GM19455 (cell line): ENCODE measurements at regions not wholly inside any gene's neighbourhood (a gene's known extent, or its start where the extent isn't known, plus 50 kb on each side); places are given as distances from the start of the nearest gene placed in this dataset.
"Not testable (repeated sequence)": the region's sequence is repeated elsewhere in the genome, so short reads cannot be mapped to it uniquely, and the experiment has no call there.

Experiments used
- ATAC-seq: cut with Tn5 transposase; IDR thresholded peaks from one replicate; pipeline ENCODE4 v1.9.1; 2021; ENCODE audit not compliant: unreplicated experiment

DNA sequence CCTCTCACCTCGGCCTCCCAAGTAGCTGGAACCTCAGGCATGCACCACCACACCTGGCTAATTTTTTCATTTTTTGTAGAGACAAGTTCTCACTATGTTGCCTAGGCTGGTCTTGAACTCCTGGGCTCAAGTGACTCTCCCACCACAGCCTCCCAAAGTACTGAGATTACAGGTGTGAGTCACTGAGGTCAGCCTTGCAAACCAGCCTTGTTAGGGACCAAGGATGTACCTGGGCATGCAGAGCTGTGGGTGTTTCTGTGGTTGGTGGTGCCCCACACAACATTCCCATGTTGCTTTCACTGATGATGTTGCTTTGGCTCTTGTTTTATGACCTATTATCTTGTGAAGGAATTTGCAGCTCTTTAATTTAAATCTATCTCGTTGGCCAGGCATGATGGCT lies 54.8 kb downstream of the OTUD1 start:
- no peak for ATAC-seq

- no peak for ATAC-seq
These were observed 57.9 kb downstream of the OTUD1 start for GRCh38 chr10:23496727-23497126.

DNA sequence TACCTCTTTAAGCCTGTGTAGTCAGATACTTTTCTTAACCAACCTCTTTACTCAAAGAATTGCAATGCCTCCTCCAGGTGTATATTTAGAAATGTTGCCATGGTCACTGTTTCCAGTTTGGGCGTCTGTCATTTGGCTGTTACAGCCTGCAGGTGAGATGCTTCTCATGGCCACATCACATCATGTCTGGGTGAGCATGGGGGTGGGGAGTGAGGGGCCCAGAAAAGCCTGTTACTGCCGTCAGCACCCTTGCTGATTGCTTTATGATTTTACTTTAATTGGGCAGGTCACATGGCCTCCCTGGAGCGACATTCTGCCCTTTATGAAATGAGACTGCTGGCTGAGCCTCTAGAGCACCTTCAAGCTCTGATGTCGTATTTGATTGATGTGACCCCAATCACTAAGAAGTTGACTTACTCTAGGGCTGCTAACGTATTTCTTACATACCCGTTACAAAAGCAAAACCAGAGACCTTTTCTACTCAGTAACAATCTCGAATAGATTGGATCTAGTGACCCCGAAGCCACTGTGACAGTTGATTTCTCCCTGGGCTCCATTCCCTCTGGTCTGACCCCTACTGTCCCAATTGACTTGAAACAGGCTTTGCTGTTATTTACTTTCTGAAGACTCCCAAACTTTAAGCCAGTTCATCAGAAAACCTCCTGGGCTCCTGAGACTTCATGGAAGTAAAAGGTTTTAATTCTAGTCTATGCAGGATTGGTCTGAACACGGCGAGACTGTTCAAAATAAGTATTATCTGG lies 60.7 kb downstream of the OTUD1 start:
- ATAC-seq = no peak

DNA sequence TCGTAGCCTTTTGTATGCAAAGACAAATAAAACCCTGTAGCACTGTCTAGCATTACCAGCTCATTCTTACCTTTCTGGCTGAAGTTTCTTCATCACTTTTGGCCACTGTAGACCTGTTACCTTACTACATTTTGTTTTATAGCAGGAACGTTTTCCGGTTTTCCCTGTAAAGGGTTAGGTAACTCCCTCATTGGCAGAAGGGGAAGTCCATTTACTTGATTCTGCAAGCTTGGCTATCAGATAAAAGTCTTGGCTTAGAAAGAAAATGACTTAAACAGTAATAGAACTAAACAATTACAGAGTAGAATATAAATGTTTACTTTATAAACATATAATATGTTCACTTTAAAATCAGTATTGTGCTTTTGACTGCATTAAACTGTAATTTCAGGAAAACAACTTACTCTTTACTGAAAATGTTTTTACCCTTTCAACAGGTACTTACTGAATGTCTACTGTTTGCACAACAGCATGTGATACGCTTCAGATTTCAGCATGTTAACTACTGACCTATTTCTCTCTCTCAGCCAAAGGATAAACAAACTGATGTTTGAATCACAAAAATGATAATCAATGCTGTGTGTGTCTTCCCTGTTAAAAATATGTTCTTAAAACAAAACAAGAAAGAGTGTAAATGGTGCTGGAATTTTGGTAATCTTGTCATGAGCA lies 67.1 kb downstream of the OTUD1 start:
- no peak for ATAC-seq

DNA sequence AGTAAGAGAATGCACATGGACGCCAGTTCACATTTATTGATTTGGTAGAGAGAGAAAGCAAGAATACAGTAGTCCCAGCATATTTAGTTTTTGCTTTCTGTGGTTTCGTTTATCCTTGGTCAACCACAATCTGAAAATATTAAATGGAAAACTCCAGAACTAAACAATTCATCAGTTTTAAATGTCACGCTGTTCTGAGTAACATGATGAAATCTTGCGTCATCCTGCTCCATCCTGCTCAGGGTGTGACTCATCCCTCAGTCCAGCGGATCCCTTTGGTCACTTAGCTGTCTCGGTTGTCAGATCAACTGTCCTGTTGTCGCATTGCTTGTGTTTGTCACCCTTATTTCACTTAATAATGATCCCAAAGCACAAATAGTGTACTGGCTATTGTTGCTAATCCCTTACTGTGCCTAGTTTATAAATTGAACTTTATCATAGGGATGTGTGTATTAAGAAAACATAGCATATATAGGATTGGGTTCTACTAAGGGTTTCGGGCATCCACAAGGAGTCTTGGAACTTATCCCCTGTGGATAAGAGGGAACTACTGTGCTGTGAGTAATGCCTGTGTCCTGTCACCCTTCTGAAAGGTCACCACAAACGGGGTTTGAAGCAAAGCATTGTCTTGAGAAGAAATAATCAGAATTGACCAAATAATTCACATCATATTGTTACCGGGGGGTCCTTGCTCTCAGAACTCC lies 73.6 kb downstream of the OTUD1 start:
- no peak for ATAC-seq

DNA sequence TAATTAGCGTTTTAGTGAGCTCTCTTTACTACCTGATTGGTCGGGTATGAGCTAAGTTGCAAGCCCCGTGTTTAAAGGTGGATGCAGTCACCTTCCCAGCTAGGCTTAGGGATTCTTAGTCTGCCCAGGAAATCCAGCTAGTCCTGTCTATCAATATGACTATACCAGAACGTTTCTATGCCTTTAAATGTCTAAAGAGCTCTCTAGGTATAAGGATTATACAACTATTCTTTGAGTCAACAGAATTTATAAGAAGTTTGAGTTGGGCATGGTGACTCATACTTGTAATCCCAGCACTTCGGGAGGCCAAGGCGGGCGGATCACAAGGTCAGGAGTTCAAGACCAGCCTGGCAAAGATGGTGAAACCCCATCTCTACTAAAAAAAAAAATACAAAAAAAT lies 74.7 kb downstream of the OTUD1 start:
- not testable (repeated sequence) for ATAC-seq

DNA sequence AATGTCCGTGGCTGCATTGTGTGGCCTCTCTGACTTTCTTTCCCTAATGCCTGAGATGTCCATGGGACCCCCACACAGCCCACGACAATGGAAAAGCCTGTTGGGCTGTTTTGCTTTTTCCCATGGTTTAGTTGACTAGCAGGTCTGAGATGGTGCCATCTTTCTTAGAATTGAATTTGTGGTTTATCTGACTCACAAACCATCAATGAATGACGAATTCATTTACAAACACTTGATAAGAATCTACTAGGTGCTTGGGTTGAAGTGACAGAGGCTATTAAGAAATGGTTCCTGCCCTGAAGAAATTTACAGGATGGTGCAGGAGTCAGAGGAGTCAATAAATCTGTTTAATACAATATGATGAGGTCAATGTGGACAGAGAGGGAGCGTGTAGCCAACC lies 75.4 kb downstream of the OTUD1 start:
- ATAC-seq = no peak

- no peak for ATAC-seq
These were observed 77.7 kb downstream of the OTUD1 start for GRCh38 chr10:23516530-23516929.

DNA sequence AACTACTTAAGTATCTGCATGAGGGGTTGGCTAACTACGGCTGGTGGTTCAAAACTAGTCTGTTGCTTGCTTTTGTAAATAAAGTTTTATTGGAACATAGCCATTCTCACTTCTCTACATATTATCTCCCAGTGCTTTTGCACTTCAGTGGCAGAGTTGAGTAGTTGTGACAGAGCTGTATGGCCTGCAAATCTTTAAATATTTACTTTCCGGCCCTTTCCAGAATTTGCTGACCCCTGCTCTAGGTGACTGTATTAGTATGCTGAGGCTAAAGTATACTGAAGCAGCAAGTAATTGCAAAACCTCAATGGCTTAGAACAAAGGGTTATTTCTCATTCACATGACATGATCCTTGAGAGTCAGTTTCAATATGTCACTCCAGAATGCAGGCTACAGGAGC lies 78.3 kb downstream of the OTUD1 start:
- no peak for ATAC-seq

DNA sequence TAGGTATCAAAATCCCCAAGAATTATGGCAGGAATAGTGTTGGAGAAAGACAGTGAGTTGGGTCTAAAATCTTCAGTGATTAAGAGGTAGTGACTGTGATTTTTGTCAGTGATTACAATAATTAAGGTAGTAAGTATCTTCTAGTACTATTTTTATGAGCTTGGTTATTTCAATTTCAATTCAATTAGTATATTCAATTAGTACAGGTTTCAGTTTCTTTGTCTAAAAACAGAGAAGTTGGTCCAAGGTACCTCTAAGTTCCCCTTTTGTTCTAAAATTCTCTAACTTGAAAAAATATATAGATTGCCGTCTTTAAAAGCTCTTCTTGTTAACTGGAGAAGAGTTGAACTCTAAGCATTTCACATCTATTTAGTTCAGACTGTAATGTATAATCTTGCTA lies 82.9 kb downstream of the OTUD1 start:
- ATAC-seq = no peak

DNA sequence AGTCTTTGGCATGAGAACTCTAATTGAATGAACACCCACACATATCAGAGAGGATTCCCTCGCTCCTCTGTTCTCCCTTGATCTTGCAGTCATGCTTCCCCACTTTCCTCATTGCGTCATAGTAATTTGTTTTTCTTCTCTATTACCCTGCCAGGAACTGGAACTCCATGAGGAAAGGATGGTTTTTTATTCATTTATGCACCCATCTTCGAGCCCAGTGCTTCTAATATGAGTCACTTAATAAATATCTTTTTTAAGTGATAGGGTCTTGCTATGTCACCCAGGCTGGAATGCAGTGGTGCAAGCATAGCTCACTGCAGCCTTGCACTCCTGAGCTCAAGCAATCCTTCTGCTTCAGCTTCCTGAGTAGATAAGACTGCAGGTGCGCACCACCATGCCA lies 83.5 kb downstream of the OTUD1 start:
- ATAC-seq = no peak

- ATAC-seq = no peak
These were observed 84.4 kb downstream of the OTUD1 start for GRCh38 chr10:23523251-23523650.

DNA sequence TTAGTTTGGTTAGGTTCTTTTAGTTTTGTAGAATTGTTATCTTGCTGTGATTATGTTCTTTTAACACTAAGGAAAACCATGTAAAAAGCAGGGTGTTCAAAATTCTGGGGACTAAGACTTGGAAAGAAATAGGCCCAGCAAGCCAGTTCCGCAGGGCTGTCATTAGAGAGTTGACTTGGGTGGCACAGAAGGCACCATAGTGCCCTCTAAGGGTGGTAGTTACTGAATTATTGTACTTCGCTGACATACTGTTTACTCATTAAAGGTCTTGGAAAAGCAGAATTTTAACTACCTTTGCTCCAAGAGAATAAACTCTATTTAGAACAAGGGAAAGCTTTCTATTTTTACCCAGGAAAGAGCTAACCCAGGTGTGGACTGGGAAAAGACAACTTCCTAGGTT lies 86.5 kb downstream of the OTUD1 start:
- no peak for ATAC-seq

DNA sequence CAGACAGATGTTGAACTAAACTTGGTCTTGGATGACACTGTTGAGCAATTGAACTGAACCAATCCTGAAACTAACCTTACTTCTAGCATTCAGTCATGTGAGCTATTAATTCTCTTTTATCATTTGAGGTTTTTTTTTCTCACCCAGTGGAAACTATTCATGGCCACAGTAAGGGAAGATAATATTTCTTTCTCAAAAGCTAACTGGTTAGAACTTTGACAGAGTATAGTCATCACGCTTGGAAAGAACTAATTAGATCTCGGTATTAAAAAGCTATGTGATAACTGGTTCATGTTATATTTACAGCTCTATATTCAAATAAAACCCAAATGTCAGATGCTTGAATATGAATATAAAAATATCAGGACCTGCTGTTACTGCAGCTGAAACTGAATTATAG lies 89.5 kb downstream of the OTUD1 start:
- ATAC-seq = no peak

GRCh38 chr10:23529625-23530024 lies 90.8 kb downstream of the OTUD1 start:
- ATAC-seq = no peak

- ATAC-seq = no peak
These were observed 91.2 kb downstream of the OTUD1 start for GRCh38 chr10:23530079-23530478.

- ATAC-seq = no peak
These were observed 94.3 kb downstream of the OTUD1 start for GRCh38 chr10:23533212-23533611.

DNA sequence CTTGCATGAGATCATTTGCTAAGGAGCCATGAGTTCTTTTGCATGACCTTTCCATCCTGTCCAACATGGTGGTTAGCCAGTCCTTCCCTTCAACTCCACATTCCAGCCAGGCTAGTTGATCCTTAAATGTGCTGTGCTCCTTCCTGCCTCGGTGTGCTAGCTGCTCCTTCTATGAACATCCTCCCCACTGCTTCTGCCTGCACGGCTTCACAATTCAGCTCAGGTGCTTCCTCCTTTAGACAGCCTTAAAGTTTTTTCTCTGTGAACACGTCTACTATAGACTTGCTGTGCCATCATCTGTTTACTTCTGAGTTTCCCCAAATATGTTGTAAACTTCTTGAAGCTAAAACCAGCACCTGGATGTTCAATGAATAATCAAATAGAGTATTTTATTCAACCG lies 95.5 kb downstream of the OTUD1 start:
- ATAC-seq = no peak

DNA sequence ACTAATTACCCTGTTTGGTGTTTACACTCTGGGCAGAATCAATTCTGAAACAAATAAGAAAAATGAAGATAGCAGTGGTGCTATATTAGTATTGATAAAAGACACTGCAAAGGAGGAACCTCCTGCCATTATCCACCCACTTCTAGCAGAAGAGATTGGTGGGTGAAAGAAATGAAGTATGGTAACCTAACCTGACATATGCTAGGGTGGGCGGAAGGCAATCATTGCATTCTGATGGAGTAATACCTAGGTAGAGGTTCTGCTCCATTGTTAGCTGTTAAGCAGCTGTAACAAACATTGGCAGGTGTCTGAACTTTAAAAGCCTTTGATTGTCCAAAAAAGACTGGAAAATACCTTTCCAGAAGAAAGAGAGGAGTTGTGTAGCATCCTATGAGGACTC lies 95.9 kb downstream of the OTUD1 start:
- no peak for ATAC-seq

DNA sequence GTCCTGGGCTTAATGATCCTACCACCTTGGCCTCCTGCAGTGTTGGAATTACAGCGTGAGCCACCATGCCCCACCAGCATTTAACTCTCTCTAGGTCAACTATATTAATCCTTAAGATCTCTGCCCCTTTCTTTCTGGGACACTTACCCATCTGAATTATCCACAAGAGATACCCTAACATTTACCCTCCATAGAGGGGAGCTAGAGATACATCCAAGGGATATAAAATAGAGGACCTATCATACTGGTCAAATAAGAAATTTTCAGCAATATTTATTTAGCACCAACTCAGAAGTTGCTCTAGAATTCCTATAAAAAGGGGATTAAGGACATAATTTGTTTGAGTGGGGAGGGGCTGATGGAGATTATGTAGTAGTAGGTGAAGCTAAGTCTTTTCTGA lies 96.5 kb downstream of the OTUD1 start:
- no peak for ATAC-seq

- no peak for ATAC-seq
These were observed 100.1 kb downstream of the OTUD1 start for GRCh38 chr10:23538968-23539367.

GRCh38 chr10:23540401-23541030 lies 101.6 kb downstream of the OTUD1 start:
- no peak for ATAC-seq
